Activated T-helper 1 cell treated with Interleukin-2 at 50 U/mL for 16 hours (primary cell): ENCODE measurements at regions not wholly inside any gene's neighbourhood (a gene's known extent, or its start where the extent isn't known, plus 50 kb on each side); places are given as distances from the start of the nearest gene placed in this dataset.
"Not testable (repeated sequence)": the region's sequence is repeated elsewhere in the genome, so short reads cannot be mapped to it uniquely, and the experiment has no call there.

Experiments used
- DNase-seq: peaks from one replicate; pipeline ENCODE4 v3.0.0-alpha.2; 2020; ENCODE audit warnings: low read depth

DNA sequence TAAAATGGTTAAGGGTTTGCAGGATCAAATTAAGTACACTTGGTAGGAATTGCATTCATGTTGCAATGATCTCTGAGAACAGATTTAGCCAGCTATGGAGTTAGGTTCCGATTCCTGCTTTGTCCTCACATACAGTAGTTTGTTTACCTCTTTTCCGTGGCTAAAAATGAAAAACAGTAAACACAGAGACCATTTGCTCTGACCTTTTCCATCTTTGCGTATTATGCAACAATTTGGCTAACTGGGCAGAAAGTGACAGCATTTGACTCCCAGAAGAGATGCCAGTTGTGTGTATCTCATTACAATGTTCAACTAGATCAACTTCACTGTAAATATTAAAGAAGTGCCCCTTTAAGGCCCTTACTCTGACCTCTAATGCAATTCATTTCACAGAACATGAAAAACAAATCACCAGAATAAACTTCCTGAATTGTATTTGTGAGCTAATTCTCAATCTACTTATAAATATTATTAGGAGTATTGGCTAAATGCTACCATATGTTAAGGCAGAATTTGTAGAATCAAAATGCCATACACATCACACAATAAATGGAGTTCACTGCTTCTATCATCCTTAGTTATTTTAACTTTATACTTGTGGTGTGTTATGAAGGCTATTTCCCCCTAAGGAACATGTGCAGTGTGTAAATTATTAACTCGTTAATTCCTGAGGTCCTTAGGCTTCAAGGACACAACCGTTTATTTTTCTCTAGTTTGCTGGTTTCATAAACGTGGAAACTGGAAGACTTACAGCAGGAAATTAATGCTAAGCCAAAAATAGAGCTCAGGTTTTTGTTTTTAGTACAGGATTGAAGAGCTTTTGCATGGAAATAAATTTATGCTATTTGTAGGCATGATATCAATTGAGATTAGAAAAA lies 380.7 kb upstream of the CITED2 start:
- DNase-seq = no peak

DNA sequence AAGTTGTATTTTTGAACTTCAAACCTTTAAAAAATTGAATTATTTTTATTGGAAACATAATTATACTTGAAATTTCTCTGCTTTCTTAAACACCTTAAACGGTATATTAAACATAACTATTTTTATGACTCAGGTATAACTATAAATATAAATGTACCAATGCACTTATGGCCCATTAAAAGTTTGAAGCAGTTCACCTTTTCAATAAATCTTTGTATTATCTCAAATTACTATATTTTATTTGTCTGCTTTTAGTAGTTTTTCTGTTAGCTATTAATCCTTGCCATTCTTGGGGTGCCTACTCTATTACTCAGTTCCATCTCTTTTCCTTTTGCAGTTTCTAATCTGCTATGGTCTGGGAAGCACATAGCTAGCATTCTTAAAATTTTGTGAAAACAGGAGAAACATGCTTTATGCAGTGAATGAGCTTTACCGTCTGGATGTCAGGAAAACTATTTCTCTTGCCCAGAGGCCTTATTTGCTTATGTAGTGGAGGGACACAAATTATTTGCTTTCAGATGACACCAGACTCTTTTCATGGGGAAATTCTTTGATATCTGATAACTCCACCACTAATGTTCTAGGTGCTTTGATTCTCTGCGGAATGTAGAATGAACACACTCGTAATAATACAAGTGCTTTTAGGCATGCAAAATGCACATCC lies 378.9 kb upstream of the CITED2 start:
- DNase-seq = no peak

DNA sequence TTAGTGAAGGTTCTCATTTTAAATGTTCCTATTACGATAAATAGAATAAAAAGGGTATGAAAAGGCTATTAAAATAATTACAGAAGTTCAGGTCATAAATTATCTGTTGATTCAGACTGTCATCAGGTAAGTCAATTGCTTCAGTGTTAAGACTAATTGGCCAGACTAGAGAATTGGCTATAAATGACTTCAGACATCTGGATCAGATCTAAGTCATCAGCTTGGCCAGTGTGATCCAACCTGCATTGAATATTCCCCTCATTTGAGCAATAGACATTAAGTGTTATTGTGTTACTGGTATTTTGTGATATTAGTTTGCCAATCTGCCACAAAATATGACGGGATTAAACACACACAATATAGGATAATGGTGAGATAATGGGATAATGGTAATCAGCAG lies 377.6 kb upstream of the CITED2 start:
- no peak for DNase-seq

DNA sequence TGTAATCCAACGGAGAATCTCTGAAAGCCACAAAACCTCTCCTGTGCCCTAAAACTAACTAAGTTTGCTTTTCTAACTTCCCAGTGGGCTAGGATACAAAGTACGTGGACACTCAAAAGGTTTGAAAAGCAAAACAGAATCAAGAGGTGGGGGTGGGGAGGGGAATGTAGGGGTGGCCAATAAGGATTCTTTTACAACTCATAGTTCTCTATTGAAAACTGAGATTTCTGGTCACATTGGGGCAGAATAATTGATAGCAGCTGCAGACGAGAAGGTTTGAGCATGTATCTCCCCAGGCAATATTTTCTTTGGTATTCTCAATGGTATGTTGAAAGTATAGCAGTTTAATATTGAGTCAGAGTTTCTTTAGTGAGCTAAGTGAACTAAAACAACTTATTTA lies 376.7 kb upstream of the CITED2 start:
- DNase-seq = no peak

DNA sequence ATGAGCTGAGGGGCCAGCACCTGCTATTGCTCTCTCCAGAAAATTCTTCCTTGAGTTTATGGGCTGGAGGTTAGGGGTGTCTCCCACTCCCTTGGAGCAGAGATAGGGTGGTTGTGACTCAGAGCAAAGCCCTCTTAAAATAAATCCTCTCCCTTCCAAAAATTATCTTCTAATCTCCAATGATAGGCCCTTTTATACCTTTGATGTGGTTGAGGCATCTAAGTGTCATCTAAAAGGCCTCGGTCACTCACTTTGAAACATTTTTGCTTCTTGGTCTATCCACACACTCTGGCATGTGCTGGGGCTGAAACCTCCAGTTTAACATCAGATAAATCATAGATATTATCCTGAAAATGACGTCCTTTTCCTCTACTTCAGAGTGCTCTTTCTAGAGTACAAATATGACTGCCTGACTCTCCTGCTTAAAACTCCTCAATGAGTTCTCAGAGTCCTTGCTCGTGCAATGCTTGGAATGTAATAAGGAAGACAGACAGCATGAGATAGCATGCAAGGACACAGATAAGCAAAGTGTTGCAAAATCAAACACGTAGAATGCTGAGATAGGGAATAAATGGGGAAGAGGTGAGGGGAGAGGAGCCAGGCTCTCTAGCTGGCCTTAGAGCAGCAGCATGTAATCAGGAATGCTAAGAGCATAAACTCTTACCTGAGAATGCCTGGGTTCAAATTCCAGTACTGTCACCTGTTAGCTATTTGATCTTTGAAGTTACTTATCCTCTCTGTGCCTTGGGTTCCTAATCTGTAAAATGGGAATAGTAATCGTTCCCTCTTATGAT lies 374.1 kb upstream of the CITED2 start:
- DNase-seq = no peak

DNA sequence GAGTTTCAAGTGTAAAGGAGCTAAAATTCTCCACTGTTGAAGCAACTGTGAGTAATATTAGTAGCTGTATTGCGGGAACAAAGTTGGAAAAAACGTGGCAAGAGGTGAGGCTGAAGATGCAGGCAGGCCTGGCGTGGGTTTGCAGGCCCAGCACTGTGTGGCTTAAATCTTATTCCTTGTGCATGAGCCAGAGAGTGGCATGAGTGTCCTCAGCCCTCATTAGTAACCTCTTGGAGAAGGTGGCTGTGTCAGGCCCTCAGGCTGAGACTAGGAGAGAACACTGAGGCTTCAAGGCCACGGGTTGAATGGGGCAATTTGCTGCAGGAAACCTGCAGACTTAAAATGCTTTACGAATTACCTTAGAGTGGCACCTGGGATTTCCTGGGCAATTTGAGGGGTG lies 372.7 kb upstream of the CITED2 start:
- no peak for DNase-seq

DNA sequence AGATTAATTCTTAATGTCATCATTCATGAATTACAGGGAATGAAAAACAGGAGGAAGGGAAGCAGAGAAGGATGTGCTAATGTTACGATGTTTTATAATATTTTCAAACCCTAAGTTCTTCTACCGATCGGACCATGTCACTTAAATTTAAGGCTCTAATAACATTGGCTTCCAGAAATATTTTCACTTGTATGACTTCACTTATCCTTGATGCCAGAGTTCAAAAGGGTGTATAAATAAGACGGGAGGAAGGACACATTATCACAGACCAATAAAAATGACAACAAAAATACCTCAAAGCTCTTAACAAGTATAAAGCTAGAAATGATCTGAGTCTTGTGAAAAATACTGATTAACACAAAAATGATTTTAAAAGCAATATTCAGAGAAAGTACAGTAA lies 370.4 kb upstream of the CITED2 start:
- DNase-seq = no peak

DNA sequence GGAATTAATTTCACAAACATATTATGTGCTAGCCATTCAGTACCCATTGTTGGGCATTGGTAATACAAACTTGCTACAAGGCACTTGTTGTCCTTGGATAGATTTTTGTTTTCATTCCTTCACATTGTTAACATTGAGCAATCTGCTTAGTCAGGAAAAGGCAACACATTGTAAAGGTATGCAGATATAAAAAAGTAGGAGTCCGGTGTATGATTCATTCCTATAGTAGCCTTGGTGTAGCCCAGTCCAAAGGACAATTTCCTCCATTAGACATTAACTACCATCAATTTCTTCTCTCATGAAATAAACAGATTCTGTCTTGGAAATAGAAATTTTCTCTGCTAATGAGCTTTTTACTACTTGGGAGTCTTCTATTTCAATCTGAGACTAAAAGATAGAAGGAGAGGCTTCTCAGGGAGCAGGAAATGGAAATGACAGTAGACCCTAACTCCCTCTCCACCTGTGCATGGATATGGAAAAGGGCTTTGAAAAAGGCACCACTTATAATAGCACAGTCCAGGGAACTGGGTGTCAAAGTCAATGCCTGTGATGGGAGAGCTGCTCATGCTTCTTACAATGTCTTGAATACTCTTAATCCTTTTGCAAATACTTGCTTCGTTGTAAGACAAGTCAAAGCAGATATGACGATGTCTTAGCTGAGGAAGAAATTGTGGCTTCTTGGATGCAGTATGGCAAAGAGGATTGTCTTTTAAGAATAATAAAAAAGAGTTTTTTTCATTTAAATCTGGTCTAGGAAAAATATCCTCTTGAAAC lies 369.4 kb upstream of the CITED2 start:
- no peak for DNase-seq

DNA sequence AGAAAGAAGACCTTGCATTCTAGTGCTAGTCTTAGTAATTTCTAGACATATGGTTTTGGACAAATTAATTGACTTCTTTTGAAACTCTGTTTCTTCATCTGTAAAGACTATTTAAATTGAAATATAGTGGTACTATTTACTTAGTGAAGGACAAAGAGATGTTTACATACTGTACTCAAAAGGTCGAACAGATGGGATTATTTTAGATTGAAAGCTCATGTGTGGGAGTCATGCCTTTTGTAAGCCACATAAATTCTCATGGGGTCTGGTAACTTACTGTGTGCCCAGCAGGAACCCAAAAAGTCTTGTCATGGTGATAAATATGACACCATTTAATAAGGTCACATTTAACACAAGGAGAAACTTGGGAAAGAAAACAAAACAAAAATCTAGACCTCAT lies 368.2 kb upstream of the CITED2 start:
- DNase-seq = no peak

DNA sequence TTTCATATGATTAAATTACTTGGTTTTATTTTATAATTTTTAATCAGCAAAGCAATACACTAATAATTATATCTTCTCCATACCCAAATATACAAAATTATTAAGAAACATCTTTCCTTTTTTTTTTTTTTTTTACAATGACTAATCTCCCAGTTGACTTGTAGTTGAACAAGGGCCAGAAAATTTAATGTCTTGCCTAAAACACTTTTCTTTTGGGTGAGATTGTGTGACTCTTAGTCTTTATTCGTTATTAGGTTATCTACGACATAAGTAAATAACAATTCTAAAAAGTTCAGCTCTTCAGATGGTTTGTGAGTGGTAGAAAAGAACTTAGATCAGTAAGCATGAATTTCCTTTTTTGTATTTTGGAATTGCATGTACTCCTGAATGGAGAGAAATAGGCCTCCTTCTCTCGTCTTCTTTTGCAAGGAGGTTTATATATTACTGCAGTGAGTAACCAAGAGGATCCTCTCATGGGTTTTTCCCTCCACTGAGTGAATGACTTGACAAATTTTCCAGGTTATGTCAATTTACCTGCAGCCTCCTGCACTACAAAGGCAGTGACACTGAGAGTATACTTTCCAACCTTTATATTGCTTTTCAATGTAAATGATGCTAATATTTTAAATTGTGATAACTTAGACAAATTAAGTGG lies 364.5 kb upstream of the CITED2 start:
- no peak for DNase-seq

DNA sequence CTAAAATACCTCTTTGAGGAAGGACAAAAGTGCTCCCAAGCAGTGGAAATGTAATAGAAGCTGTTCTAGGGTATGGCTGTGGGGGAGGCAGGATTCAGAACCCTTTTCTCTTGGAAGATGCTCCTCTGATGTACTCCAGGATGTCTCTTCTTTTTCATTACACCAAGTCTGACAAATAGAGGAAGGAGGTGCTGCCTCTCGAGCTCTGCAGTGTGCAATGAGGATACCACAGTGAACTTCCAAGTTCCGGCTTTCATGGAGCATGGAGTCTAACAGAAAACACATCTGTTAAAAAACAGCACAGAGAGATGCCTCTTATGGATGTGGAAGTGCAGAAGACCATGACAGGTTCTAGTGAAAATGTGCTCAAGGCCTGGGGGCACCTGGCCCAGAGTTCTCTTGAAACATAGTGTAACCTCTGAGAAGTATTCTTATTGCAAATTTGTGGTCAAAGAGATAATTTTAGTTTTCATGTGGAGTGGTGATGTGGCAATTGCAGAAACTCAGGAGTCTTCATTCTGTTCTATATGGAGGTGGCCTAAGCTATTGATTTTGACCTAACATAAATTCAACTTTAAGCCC lies 362.0 kb upstream of the CITED2 start:
- no peak for DNase-seq

DNA sequence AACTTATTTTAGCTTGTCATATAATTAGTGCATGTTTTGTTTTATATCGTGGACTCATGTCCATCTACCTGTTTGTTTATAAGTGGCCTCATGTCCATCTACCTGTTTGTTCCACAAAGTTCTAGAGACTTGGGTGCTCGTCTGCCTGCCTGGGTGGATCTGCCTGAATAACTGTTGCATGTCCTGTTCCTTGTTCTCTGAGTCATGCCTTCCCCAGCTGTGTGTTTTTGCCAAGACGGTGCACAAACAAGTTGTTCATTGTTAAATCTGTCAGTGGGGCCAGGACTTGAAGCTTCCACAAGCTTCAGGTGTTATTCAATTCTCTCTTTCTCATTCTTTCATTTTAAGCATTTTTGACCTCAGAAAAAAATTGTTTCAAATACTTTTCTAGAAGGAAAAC lies 358.0 kb upstream of the CITED2 start:
- no peak for DNase-seq

DNA sequence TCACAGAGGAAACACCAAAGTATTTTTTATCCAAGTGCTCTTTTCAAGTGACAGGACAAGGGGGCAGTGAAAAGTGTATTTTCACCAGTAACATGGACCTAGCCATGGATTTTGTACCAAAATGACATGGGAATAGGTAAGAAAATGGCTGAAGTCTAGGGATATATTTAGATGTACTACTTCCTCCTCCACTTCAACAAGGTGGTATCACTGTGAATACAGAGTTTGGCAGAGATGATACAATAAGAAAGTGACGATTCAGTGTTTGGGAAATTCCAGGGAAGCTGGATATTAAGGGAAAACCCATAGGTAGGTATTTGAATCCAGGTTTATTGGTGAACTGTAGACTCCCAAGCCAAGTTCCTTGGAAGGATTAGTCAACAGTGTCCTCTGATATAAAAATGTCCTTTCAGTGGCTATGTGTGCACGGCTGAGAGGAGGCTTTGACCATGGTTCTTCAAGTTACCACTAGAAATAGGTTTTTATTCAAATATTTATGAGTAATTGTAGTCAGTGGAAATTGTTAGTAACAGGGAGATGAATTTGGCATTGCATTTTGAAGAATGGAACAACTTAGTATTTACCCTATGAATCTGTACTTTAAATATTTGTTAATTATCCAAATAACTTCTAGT lies 356.0 kb upstream of the CITED2 start:
- no peak for DNase-seq

DNA sequence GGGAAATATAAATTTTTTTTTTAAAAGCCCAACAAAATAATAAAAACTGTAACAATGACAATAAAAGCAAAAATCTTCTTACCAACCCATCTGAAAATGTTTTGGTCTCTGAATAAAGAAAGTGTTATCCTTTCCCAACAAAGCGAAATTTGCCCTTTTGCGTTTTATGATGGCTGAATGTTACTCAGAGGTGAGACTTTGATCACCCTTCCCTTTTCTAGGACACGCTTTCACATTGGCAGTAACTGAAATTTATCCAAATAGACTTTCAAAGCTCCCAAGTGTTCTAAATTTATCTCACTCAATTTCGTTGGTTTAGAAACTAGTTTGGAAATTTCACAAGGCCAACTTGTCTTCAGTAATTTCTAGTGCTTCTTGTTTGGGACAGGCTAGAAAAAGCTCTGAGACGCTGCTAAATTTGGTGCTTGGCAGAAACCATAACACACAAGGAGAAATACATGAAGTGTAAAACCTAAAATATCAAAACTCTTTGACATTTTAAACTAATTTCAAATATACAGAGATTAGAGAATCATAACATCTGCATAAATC lies 354.5 kb upstream of the CITED2 start:
- no peak for DNase-seq

DNA sequence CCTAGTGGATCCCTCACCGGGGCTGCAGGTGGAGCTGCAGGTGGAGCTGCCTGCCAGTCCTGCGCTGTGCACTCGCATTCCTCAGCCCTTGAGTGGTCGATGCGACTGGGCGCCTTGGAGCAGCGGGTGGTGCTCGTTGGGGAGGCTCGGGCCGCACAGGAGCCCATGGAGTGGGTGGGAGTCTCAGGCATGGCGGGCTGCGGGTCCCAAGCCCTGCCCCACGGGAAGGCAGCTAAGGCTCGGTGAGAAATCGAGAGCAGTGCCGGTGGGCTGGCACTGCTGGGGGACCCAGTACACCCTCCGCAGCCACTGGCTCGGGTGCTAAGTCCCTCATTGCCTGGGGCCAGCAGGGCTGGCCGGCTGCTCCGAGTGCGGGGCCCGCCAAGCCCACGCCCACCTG lies 351.8 kb upstream of the CITED2 start:
- DNase-seq = not testable (repeated sequence)

DNA sequence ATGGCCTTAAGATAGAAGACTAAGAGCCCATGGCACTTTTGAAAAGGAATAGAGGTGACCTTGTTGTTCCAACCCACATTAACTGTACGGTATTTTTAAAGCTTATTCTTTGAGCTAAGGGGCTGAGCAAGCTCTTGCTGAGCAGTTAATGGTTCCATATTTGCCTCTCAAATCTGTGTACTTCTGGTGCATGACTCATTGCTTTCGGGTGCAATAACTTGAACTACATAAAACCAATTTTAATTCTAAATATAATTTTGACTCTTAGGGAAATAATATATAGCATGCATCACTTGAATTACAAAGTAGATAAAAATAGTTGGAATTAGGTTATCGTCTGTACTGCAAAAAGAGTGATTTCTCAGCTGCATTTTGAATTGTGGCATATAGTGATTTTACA lies 348.1 kb upstream of the CITED2 start:
- no peak for DNase-seq

DNA sequence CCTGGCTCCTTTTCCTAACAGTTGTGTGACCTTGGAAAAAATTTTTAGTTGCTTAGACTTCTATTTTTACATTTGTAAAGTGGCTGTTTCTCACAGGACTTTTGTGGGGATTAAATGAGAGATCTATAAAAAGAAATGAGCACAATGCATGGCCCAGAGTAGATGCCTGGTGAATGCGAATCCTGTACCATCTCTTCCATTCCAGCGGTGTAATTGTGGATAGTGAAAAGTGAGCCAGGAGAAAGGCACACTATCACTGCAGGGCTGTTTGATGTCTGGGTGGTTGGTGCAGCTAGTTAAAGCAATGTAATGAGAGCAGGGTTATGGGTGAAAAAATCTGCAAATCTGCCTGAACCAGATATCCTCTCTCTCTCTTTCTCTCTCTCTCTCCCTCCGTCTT lies 347.5 kb upstream of the CITED2 start:
- DNase-seq = no peak

DNA sequence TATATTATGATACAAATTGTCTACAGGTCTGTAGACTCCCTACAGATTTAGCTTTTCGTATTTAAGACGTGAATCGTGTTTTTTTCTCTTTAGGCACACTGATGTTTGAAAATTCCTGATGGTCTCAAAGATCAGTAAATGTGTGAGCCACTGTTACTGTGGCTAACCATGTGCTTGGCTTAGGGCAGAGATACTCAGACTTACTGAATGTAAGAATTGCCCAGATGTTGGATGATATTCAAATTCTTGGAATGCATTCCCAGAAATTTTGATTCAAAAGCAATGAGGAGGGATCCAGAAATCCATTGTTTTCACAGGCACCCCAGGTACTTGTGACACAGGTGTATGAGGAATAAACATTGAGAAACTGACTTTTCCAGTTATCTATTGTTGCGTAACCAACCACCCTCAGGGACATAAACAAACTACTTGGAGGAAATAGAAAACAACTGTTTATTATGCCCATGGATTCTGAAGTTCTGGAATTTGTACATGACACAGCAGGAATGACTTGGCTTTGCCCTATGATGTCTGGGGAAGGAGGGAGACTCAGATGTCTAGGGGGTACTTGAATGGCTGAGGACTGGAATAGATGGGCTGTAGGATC lies 339.6 kb upstream of the CITED2 start:
- no peak for DNase-seq

DNA sequence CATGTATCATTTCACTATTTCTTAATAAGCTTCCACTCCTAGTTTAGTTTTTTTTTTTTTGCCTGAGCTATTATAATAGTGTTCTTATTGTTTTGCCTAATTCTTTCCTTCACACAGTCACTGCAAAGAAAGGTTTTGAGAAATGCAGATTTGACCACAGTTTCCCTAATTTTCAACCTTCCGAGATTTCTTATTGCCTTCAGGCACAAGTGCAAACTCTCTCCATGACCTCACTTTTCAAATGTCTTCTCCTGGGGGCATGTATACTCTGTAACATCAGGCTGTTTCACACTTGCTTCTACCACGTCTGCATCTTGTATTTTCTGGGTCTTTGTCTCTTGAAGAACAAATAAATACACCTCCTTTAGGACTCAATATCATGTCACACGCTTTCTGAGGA lies 339.0 kb upstream of the CITED2 start:
- no peak for DNase-seq

DNA sequence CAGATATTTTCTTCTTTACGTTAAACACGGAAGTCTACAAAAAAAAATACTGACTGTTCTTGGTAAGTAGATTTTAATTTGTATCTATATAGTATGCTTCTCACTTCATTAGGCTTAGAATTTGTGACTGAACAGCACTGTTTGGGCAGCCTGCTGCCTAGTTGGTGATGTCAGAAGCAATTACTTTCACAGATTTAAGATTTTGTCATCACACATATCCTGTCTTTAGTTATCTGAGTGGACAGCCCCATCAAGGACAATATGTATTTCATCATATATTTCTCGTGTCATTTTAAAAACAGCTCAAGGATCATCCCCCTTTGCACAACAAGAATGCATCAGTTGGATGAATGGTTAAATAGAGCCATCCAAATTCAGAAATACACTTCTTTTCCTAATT lies 338.4 kb upstream of the CITED2 start:
- DNase-seq = no peak
